Uterus (tissue), 3 donors: ENCODE measurements at regions not wholly inside any gene's neighbourhood (a gene's known extent, or its start where the extent isn't known, plus 50 kb on each side); places are given as distances from the start of the nearest gene placed in this dataset.
"Not testable (repeated sequence)": the region's sequence is repeated elsewhere in the genome, so short reads cannot be mapped to it uniquely, and the experiment has no call there.

ENCODE experiments used
- DNase-seq, 2 donors: peaks; one replicate each; pipeline ENCODE4 v3.0.0-alpha.2; 2019 to 2020
- H3K27ac ChIP-seq, 2 donors: fragments of 200-600 bp; sonication (generic); 1 replicate in 1 of 2; 2 replicates in 1 of 2; pipeline ENCODE4 v1.5.1; 2016 to 2018
- H3K27me3 ChIP-seq, 2 donors: fragments of 200-600 bp; sonication (generic); one replicate each; pipeline ENCODE4 v1.5.1; 2018 to 2019; ENCODE audit warnings: control low read depth in 1 of 2
- H3K36me3 ChIP-seq, 2 donors: fragments of 200-600 bp; sonication (generic); one replicate each; pipeline ENCODE4 v1.5.1; 2019; ENCODE audit warnings: control low read depth in 1 of 2
- H3K4me1 ChIP-seq, 2 donors: fragments of 200-600 bp; sonication (generic); one replicate each; pipeline ENCODE4 v1.5.1; 2018 to 2019; ENCODE audit warnings: control low read depth in 1 of 2
- H3K4me3 ChIP-seq, 2 donors: fragments of 200-600 bp; sonication (generic); 1 replicate in 1 of 2; 2 replicates in 1 of 2; pipeline ENCODE4 v1.5.1; 2018 to 2019; ENCODE audit warnings: mild to moderate bottlenecking in 1 of 2
- H3K9me3 ChIP-seq, 2 donors: fragments of 200-600 bp; sonication (generic); one replicate each; pipeline ENCODE4 v1.5.1; 2019; ENCODE audit warnings: control low read depth in 1 of 2
- CTCF ChIP-seq, 4 experiments: fragments of 200-600 bp in 2 of 4; fragments of 450-650 bp in 2 of 4; sonication (generic) in 2 of 4; IDR thresholded peaks; one replicate each; pipeline ENCODE4 v1.5.1; 2016 to 2019; ENCODE audit warnings: antibody characterized with exemption in 4 of 4, mild to moderate bottlenecking in 2 of 4, moderate library complexity in 1 of 4
- POLR2A ChIP-seq, 2 donors: fragments of 450-650 bp; IDR thresholded peaks; one replicate each; pipeline ENCODE4 v1.6.1; 2016; ENCODE audit warnings: antibody characterized with exemption in 2 of 2, mild to moderate bottlenecking in 1 of 2, moderate library complexity in 1 of 2
- intact Hi-C: fragments of 100-400 bp; cut with DNase I; formaldehyde crosslinking; loops from one replicate; pipeline ENCODE4 v1.15.1; 2023; ENCODE audit warnings: low total_unique reads
- donor health status: DM: yes; HTN: yes; CAD: no.

- TF ChIP-seq CTCF (IDR thresholded peaks at IDR 0.05), result no peak
- TF ChIP-seq POLR2A (IDR thresholded peaks at IDR 0.05), result no peak
- no peak overlapping the region for H3K4me3 ChIP-seq
- H3K27ac ChIP-seq, result no peak overlapping the region
- intact Hi-C loops, result no loop called here
- H3K9me3 ChIP-seq, result no peaks in the 10 kb centered on the region
- H3K36me3 ChIP-seq, result peaks cover 0 to 3% of the 10 kb centered on the region in 2 donors
- no peaks in the 10 kb centered on the region for H3K4me1 ChIP-seq
- no peak for DNase-seq
- no peaks in the 10 kb centered on the region for H3K27me3 ChIP-seq
These were observed 919.5 kb downstream of the DTWD2 start for GRCh38 chr5:118068886-118069285.

- H3K36me3 ChIP-seq, intact Hi-C loops, H3K27ac ChIP-seq, H3K27me3 ChIP-seq, DNase-seq, H3K9me3 ChIP-seq, H3K4me1 ChIP-seq, H3K4me3 ChIP-seq: not testable (repeated sequence)
These were observed 924.5 kb downstream of the DTWD2 start for GRCh38 chr5:118063836-118064235.

- TF ChIP-seq CTCF (IDR thresholded peaks at IDR 0.05) (no peak), POLR2A (IDR thresholded peaks at IDR 0.05) (no peak)
- Histone ChIP-seq H3K4me1 (no peaks in the 10 kb centered on the region), H3K36me3 (no peaks in the 10 kb centered on the region), H3K27ac (no peak overlapping the region), H3K4me3 (no peak overlapping the region), H3K27me3 (no peaks in the 10 kb centered on the region), H3K9me3 (no peaks in the 10 kb centered on the region)
- intact Hi-C loops, result no loop called here
- DNase-seq, result no peak
These were observed 927.5 kb downstream of the DTWD2 start for GRCh38 chr5:118060833-118061232.

- TF ChIP-seq POLR2A (IDR thresholded peaks at IDR 0.05), result no peak
- TF ChIP-seq CTCF (IDR thresholded peaks at IDR 0.05), result no peak
- DNase-seq, result no peak
These were observed 935.8 kb downstream of the DTWD2 start for GRCh38 chr5:118052503-118052902.

GRCh38 chr5:118044169-118044568 lies 944.2 kb downstream of the DTWD2 start:
- no peaks in the 10 kb centered on the region for H3K9me3 ChIP-seq
- no peak for TF ChIP-seq CTCF (IDR thresholded peaks at IDR 0.05)
- no peak for TF ChIP-seq POLR2A (IDR thresholded peaks at IDR 0.05)
- no peaks in the 10 kb centered on the region for H3K36me3 ChIP-seq
- DNase-seq, result no peak
- H3K4me3 ChIP-seq, result no peak overlapping the region
- no peak overlapping the region for H3K27ac ChIP-seq
- H3K4me1 ChIP-seq, result no peaks in the 10 kb centered on the region
- no peaks in the 10 kb centered on the region for H3K27me3 ChIP-seq
- intact Hi-C loops, result no loop called here

More at GRCh38 chr5:118052503-118052902, 935.8 kb downstream of the DTWD2 start:
- intact Hi-C loops, result no loop called here
- Histone ChIP-seq H3K36me3 (peaks cover 0 to 3% of the 10 kb centered on the region in 2 donors), H3K27me3 (no peaks in the 10 kb centered on the region), H3K4me3 (no peak overlapping the region), H3K9me3 (no peaks in the 10 kb centered on the region), H3K4me1 (no peaks in the 10 kb centered on the region), H3K27ac (no peak overlapping the region)

GRCh38 chr5:118043531-118043930 lies 944.8 kb downstream of the DTWD2 start:
- intact Hi-C loops, result no loop called here
- H3K27ac ChIP-seq, result no peak overlapping the region
- H3K4me1 ChIP-seq, result no peaks in the 10 kb centered on the region
- no peak overlapping the region for H3K4me3 ChIP-seq
- no peaks in the 10 kb centered on the region for H3K9me3 ChIP-seq
- no peaks in the 10 kb centered on the region for H3K27me3 ChIP-seq
- no peak for TF ChIP-seq POLR2A (IDR thresholded peaks at IDR 0.05)
- no peaks in the 10 kb centered on the region for H3K36me3 ChIP-seq
- DNase-seq, result no peak
